Endothelial cell of umbilical vein (primary cell): ENCODE measurements at regions not wholly inside any gene's neighbourhood (a gene's known extent, or its start where the extent isn't known, plus 50 kb on each side); places are given as distances from the start of the nearest gene placed in this dataset.

Experiments
- BruUV-seq: library from RNA; stranded (reverse); fragments of 400-500 nt; replicated peaks from 2 replicates; lab custom pipeline; 2021; lab: Mats Ljungman, UMichigan
- CTCF ChIA-PET: fragments of 300-600, 350-600 bp; sonication (Branson Sonifier 250); formaldehyde crosslinking; loops from one replicate; lab custom pipeline; 2021; ENCODE audit warnings: antibody characterized with exemption, inconsistent platforms; lab: Charles Lee
- POLR2A ChIA-PET: fragments of 300-600, 350-600 bp; sonication (Branson Sonifier 250); formaldehyde crosslinking; loops from one replicate; lab custom pipeline; 2021; ENCODE audit warnings: antibody characterized with exemption, inconsistent platforms; lab: Charles Lee
- DNase-seq: peaks from one replicate; pipeline ENCODE4 v3.0.0-alpha.2; 2011; ENCODE audit warnings: low read depth, low spot score
- FAIRE-seq: peaks from 2 replicates; lab custom pipeline; 2011; peaks lifted over from hg19 to GRCh38; lab: Jason Lieb, UNC
- H2AFZ ChIP-seq: 2 replicates; pipeline ENCODE4 v1.6.0; 2012; ENCODE audit warnings: low read depth, low read length, control low read depth, inconsistent platforms
- H3K27ac ChIP-seq: 2 replicates; pipeline ENCODE4 v1.5.1; 2011; ENCODE audit warnings: low read depth, mild to moderate bottlenecking, control low read depth, low read length, moderate library complexity; ENCODE audit not compliant: insufficient read depth
- H3K27me3 ChIP-seq, 2 experiments: 2 replicates each; pipeline versions ENCODE4 v1.6.0 to v1.6.1; 2011; ENCODE audit warnings: low read length in 2 of 2, mixed read lengths in 1 of 2; ENCODE audit not compliant: control insufficient read depth in 2 of 2, insufficient read depth in 2 of 2
- H3K36me3 ChIP-seq, 2 experiments: 2 replicates in 1 of 2; 3 replicates in 1 of 2; pipeline ENCODE4 v1.5.1; 2011; ENCODE audit warnings: low read length in 2 of 2, mild to moderate bottlenecking in 1 of 2, moderate library complexity in 1 of 2; ENCODE audit not compliant: control insufficient read depth in 2 of 2, insufficient read depth in 2 of 2; ENCODE audit errors: extremely low read depth in 1 of 2
- H3K4me1 ChIP-seq: 3 replicates; pipeline ENCODE4 v1.5.1; 2011; ENCODE audit warnings: mild to moderate bottlenecking, low read length; ENCODE audit not compliant: control insufficient read depth, insufficient read depth; ENCODE audit errors: extremely low read depth
- H3K4me2 ChIP-seq: 2 replicates; pipeline ENCODE4 v1.6.1; 2011; ENCODE audit warnings: low read length, control low read depth, mixed read lengths; ENCODE audit not compliant: insufficient read depth
- H3K4me3 ChIP-seq, 3 experiments: fragments of 200-600 bp in 1 of 3; sonication (generic), shearing (Covaris generic) in 1 of 3; replicated peaks in 1 of 3; 2 replicates each; pipeline ENCODE4 v1.5.1; 2011 to 2016; ENCODE audit warnings: control low read depth in 3 of 3, low read length in 3 of 3, mild to moderate bottlenecking in 2 of 3, inconsistent platforms in 1 of 3, low read depth in 1 of 3, moderate library complexity in 1 of 3; ENCODE audit not compliant: insufficient read depth in 1 of 3
- H3K79me2 ChIP-seq: 2 replicates; pipeline ENCODE4 v1.6.0; 2012; ENCODE audit warnings: low read length, inconsistent platforms; ENCODE audit not compliant: control insufficient read depth, insufficient read depth
- H3K9ac ChIP-seq: replicated peaks from 2 replicates; pipeline ENCODE3; 2011; ENCODE audit warnings: low read length, control low read depth; ENCODE audit not compliant: insufficient read depth; ENCODE audit errors: extremely low read depth
- H3K9me1 ChIP-seq: replicated peaks from 3 replicates; pipeline ENCODE4 v1.6.0; 2011; ENCODE audit warnings: mild to moderate bottlenecking, low read length; ENCODE audit not compliant: control insufficient read depth, insufficient read depth; ENCODE audit errors: extremely low read depth
- H3K9me3 ChIP-seq: replicated peaks from 2 replicates; pipeline ENCODE4 v1.5.1; 2012; ENCODE audit warnings: low read length, inconsistent platforms; ENCODE audit not compliant: control insufficient read depth, insufficient read depth
- H4K20me1 ChIP-seq: replicated peaks from 2 replicates; pipeline ENCODE3; 2011; ENCODE audit warnings: mild to moderate bottlenecking, low read length; ENCODE audit not compliant: control insufficient read depth, insufficient read depth; ENCODE audit errors: extremely low read depth
- EZH2 ChIP-seq: IDR thresholded peaks from 2 replicates; pipeline ENCODE4 v1.6.1; 2012; ENCODE audit warnings: borderline replicate concordance, low read depth, mild to moderate bottlenecking, moderate library complexity, low read length, inconsistent platforms; ENCODE audit not compliant: severe bottlenecking
- FOS ChIP-seq: IDR thresholded peaks from 2 replicates; pipeline ENCODE4 v1.6.1; 2011; ENCODE audit warnings: mild to moderate bottlenecking, low read length, moderate library complexity, borderline replicate concordance; ENCODE audit not compliant: insufficient read depth
- GATA2 ChIP-seq: IDR thresholded peaks from 2 replicates; pipeline ENCODE4 v1.7.0; 2011; ENCODE audit warnings: low read depth, mild to moderate bottlenecking, moderate library complexity, mixed read lengths, low read length; ENCODE audit not compliant: insufficient read length, insufficient read depth
- JUN ChIP-seq: IDR thresholded peaks from 2 replicates; pipeline ENCODE4 v1.6.1; 2011; ENCODE audit warnings: borderline replicate concordance, low read depth; ENCODE audit not compliant: insufficient read length, insufficient read depth
- MYC ChIP-seq: IDR thresholded peaks from one replicate; pipeline ENCODE4 v1.6.1; 2011; ENCODE audit warnings: mild to moderate bottlenecking, low read depth, low read length
- POLR2A ChIP-seq: IDR thresholded peaks from 2 replicates; pipeline ENCODE4 v1.6.1; 2012; ENCODE audit warnings: low read depth, mild to moderate bottlenecking, control low read depth, low read length
- POLR2AphosphoS5 ChIP-seq: IDR thresholded peaks from 2 replicates; pipeline ENCODE4 v1.6.1; 2012; ENCODE audit warnings: low read depth, mild to moderate bottlenecking, control low read depth, low read length, moderate library complexity; ENCODE audit not compliant: insufficient read depth
- dilution Hi-C: fragments of 300-500 bp; cut with MboI; formaldehyde crosslinking; loops from one replicate; pipeline ENCODE4 v1.15.0; 2019; ENCODE audit warnings: low sequenced_read_pairs; ENCODE audit not compliant: extremely low pct_ligation_motif_present
- intact Hi-C: fragments of 100-400 bp; cut with micrococcal nuclease; formaldehyde crosslinking; loops from one replicate; pipeline ENCODE4 v1.10.0; 2022
- TF ChIP-seq, protein P1 (sequence below): IDR thresholded peaks from 2 replicates; pipeline ENCODE4 v1.6.1; 2011; ENCODE audit not compliant: insufficient read depth, insufficient read length
- TF ChIP-seq, protein P2 (sequence below), 2 donors: IDR thresholded peaks; 1 replicate in 1 of 2; 2 replicates in 1 of 2; pipeline ENCODE4 v1.5.1; 2011; ENCODE audit warnings: low read length in 2 of 2, mild to moderate bottlenecking in 2 of 2, moderate library complexity in 2 of 2, control low read depth in 1 of 2, inconsistent platforms in 1 of 2, low read depth in 1 of 2; ENCODE audit not compliant: insufficient read depth in 1 of 2; ENCODE audit errors: extremely low read depth in 1 of 2

DNA sequence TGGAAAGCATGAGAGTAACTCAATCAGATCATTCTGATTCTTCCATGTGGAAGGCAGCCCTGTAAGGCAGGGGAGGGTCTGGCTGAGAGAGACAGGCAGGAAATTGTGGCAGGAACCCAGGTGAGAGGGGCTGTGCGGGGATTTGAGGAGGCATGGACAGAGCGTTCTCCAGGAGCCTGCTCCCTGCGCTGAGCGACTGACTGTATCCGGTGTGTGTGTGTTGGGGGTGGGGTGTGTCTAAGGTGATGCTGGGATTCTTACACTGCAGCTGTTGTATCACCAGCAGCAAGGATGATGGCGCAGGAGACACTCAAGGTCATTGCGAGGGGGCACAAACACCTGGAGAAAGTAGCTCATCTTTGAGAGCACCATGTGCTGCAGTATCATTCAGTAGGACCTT, 128.5 kb downstream of the RHOU start:
- TF ChIP-seq GATA2 (no peak), JUN (no peak), FOS (no peak), MYC (no peak), POLR2A (no peak), POLR2AphosphoS5 (no peak), EZH2 (no peak)
- TF ChIP-seq, protein P1, sequence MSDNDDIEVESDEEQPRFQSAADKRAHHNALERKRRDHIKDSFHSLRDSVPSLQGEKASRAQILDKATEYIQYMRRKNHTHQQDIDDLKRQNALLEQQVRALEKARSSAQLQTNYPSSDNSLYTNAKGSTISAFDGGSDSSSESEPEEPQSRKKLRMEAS = no peak
- TF ChIP-seq, protein P2, sequence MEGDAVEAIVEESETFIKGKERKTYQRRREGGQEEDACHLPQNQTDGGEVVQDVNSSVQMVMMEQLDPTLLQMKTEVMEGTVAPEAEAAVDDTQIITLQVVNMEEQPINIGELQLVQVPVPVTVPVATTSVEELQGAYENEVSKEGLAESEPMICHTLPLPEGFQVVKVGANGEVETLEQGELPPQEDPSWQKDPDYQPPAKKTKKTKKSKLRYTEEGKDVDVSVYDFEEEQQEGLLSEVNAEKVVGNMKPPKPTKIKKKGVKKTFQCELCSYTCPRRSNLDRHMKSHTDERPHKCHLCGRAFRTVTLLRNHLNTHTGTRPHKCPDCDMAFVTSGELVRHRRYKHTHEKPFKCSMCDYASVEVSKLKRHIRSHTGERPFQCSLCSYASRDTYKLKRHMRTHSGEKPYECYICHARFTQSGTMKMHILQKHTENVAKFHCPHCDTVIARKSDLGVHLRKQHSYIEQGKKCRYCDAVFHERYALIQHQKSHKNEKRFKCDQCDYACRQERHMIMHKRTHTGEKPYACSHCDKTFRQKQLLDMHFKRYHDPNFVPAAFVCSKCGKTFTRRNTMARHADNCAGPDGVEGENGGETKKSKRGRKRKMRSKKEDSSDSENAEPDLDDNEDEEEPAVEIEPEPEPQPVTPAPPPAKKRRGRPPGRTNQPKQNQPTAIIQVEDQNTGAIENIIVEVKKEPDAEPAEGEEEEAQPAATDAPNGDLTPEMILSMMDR (IDR thresholded peaks at IDR 0.05; ENCODE audit: extremely low read depth in 1 of 2, insufficient read depth in 1 of 2, low read depth in 1 of 2, low read length in 2 of 2) = no peak
- H3K27me3 ChIP-seq = no peaks in the 10 kb centered on the region
- no peak for DNase-seq
- no TSS peak for BruUV-seq
- FAIRE-seq = no peak
- dilution Hi-C loops (no loop called here), intact Hi-C loops (no loop called here)
- no peaks in the 10 kb centered on the region for H3K4me1 ChIP-seq
- H3K27ac ChIP-seq = no peak overlapping the region
- H3K4me2 ChIP-seq = no peak overlapping the region
- H2AFZ ChIP-seq = no peak overlapping the region
- no peaks in the 10 kb centered on the region for H3K79me2 ChIP-seq
- H3K9ac ChIP-seq = no peak overlapping the region
- POLR2A ChIA-PET = no interaction called here
- CTCF ChIA-PET = no interaction called here
- H3K9me1 ChIP-seq = no peaks in the 10 kb centered on the region
- H3K9me3 ChIP-seq = no peaks in the 10 kb centered on the region
- H4K20me1 ChIP-seq = no peaks in the 10 kb centered on the region
- H3K4me3 ChIP-seq = no peak overlapping the region
- no peaks in the 10 kb centered on the region for H3K36me3 ChIP-seq
